GM18508 (cell line): ENCODE measurements at regions not wholly inside any gene's neighbourhood (a gene's known extent, or its start where the extent isn't known, plus 50 kb on each side); places are given as distances from the start of the nearest gene placed in this dataset.

Experiments used
- ATAC-seq: cut with Tn5 transposase; IDR thresholded peaks from one replicate; pipeline ENCODE4 v1.9.1; 2021; ENCODE audit warnings: moderate number of reproducible peaks; ENCODE audit not compliant: insufficient read depth, unreplicated experiment

- ATAC-seq = peak; percentile 53
Observed at GRCh38 chr7:45446195-45446944, 127.8 kb upstream of the ADCY1 start.

- no peak for ATAC-seq
Observed at GRCh38 chr7:45447296-45447695, 126.9 kb upstream of the ADCY1 start.

GRCh38 chr7:45450571-45451204 is 123.5 kb upstream of the ADCY1 start:
- ATAC-seq = no peak

GRCh38 chr7:45451342-45452035 is 122.7 kb upstream of the ADCY1 start:
- no peak for ATAC-seq

GRCh38 chr7:45454771-45455170 is 119.4 kb upstream of the ADCY1 start:
- no peak for ATAC-seq

- ATAC-seq = no peak
Observed at GRCh38 chr7:45455662-45456061, 118.5 kb upstream of the ADCY1 start.

- ATAC-seq = no peak
Observed at GRCh38 chr7:45456105-45456504, 118.1 kb upstream of the ADCY1 start.

GRCh38 chr7:45456747-45457524 is 117.2 kb upstream of the ADCY1 start:
- no peak for ATAC-seq

GRCh38 chr7:45457591-45457990 is 116.6 kb upstream of the ADCY1 start:
- ATAC-seq = no peak

GRCh38 chr7:45459476-45459875 is 114.7 kb upstream of the ADCY1 start:
- ATAC-seq = no peak

GRCh38 chr7:45460379-45460778 is 113.8 kb upstream of the ADCY1 start:
- no peak for ATAC-seq

- no peak for ATAC-seq
Observed at GRCh38 chr7:45461026-45461425, 113.1 kb upstream of the ADCY1 start.

- ATAC-seq = no peak
Observed at GRCh38 chr7:45469103-45469502, 105.1 kb upstream of the ADCY1 start.

GRCh38 chr7:45470031-45470430 is 104.1 kb upstream of the ADCY1 start:
- no peak for ATAC-seq

- ATAC-seq = no peak
Observed at GRCh38 chr7:45479781-45480180, 94.4 kb upstream of the ADCY1 start.

GRCh38 chr7:45482451-45482850 is 91.7 kb upstream of the ADCY1 start:
- ATAC-seq = no peak

GRCh38 chr7:45484094-45484493 is 90.1 kb upstream of the ADCY1 start:
- ATAC-seq = no peak

GRCh38 chr7:45486575-45486974 is 87.6 kb upstream of the ADCY1 start:
- ATAC-seq = no peak

- ATAC-seq = no peak
Observed at GRCh38 chr7:45494885-45495284, 79.3 kb upstream of the ADCY1 start.

GRCh38 chr7:45495618-45496017 is 78.5 kb upstream of the ADCY1 start:
- no peak for ATAC-seq

GRCh38 chr7:45500257-45500656 is 73.9 kb upstream of the ADCY1 start:
- no peak for ATAC-seq
